GM18909 (cell line): ENCODE measurements at regions not wholly inside any gene's neighbourhood (a gene's known extent, or its start where the extent isn't known, plus 50 kb on each side); places are given as distances from the start of the nearest gene placed in this dataset.

Source experiments
- ATAC-seq: cut with Tn5 transposase; IDR thresholded peaks from one replicate; pipeline ENCODE4 v1.9.1; 2021; ENCODE audit warnings: mild to moderate bottlenecking; ENCODE audit not compliant: unreplicated experiment, poor library complexity

DNA sequence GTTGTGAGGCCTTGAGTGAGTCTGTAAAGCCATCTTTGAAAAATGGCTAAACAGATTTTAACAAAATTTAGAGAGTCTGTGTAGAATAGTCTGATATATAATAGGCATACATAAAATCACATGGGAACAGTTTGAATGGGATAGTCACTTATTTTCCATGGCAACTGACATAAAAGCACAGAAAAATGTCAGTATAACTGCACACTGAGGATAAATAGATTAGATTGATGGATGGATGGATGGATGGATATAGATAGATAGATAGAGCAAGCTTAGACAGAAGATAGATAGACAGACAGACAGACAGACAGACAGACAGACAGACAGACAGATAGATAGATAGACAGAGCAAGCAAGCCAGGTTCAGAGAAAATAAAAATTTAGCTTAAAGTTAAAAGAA lies 660.2 kb upstream of the API5 start:
- no peak for ATAC-seq

DNA sequence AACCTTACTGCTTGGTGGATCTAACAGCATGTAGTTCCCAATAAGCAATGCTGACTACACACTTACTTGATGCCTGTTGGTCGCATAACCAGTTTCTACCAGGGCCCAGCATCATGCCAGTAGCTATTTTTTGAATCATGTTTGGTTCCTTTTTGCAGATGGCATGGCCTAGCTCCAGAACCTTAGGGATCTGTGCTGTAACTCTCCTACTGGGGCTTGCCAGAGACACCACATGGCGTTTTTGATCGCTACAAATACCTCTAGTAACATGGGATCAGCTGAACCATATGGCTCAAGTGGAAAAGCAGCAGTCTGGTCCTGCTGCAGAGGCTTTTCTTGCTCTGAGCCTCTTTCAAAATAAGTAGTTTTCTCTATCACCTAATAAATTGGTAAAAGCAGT lies 654.6 kb upstream of the API5 start:
- no peak for ATAC-seq

DNA sequence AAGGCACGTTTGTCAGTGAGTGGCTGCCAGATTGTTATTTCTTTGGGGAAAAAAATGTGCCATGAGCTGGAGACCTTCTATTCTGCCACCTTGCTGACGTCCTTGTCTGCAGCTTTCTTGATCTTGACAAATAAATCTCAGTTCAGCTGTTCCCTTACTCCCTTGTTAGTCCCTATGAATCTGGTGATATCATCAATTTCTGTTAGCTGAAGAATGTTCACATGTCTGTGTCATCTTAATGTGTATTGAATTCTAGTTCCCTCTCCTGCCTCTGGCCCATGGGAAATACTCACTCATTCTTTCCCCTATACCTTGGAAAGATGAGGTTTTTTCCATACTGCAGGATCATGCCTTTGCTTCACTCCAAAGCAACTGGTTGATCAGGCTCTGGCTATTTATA lies 649.9 kb upstream of the API5 start:
- ATAC-seq: no peak

DNA sequence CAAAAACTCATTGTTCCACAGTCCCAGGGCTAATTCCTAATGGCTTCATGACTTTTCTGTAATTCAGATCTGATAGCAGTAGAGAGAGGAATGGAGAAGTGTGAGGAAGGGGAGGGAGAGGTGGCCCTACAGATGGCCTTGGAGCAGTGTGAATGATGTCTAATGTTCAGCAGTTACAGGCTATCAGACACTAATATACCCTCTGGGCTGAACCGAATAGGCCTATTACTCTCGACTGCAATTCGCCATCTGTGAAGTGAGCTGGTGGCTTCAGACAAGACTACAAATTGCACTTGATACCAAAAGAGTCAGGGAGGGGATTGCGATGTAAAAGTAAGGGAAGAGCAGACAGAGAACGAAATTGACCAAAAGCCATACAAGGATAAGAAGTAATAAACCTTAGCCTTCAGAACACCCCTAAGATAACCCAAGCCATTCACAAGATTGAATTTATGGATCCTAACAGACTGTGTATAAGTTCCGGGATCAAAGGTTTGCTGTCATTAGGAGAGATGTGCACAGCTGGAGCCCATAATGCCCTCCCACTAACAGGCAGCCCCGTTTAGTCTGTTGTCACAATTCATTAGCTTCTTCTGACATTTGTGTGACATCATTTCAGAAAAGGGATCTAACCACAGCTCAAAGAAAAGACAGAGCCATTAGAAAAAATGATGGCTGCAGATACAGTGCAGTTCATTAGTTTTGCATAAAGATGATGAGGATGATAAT lies 642.4 kb upstream of the API5 start:
- no peak for ATAC-seq

DNA sequence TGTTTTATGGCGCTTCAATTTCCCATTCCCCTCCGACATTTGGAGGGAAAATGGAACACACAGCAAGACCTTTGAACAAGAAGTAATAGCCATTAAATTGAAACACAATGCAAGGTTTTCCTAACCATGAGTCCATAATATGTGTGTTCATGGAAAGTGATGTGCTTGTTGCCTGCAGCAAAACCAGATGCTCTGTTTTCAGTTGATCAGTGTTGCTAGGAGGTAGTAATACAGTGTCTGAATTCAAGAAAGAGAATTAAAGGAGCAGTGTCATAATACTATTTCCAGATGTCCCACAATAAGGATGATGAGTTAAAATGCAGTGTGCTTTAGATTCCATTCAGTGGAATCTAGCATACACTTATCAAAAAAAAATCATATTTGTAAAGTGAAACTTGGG lies 637.4 kb upstream of the API5 start:
- no peak for ATAC-seq

DNA sequence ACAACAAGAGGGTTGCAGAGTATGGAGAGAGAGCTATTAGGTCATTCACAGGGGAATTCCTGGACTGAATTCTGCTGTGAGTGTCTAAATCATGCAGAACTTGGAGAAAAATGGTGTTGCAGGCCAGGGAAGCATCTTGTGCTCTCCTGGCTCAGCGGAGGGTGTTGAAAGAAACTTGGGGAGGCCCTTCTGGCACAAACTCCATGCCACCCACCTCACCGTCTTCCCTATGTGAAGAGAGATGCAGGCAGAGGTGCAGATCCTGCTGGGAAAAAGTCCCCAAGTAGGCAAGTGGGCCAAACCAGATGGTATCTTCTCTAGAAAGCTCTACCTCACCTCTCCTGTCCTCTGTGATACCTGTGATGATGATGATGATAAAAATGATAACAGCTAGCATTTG lies 604.3 kb upstream of the API5 start:
- ATAC-seq: no peak

DNA sequence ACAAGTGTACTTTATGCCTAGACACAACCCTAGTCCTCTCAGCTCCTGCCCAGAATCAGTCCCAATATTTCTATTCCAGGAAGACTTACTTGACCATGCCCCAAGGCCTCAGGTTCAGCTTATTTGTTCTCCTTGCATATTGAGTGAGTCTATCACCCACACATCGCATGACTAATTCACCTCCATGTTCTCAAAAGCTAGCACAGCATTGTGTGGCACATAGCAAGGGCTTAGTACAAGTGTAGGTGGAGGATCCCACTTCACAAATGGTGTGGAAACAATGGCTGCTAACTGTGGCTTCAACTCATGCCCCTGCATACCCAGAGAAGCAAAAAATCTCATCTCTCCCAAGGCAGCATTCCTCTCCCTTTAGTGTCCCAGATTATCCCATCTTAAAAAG lies 602.6 kb upstream of the API5 start:
- ATAC-seq: no peak

DNA sequence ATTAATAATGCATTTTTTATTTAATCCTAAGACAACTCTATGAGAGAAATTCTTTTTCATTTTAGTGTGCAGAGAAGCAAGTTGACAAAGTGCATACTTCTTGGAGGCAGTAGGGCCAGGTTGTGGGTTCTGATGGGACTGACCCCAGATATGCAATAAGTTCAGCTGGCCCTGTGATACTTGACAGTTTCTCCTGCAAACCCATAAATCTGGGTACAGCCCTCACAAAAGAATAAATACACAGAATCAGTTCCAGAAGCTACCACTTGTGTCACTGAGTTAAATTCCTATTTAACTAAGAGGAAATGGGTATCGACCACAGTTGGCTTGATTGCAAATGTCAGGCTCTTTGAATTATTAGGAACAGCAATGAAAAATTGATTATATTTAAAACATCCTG lies 598.5 kb upstream of the API5 start:
- no peak for ATAC-seq

DNA sequence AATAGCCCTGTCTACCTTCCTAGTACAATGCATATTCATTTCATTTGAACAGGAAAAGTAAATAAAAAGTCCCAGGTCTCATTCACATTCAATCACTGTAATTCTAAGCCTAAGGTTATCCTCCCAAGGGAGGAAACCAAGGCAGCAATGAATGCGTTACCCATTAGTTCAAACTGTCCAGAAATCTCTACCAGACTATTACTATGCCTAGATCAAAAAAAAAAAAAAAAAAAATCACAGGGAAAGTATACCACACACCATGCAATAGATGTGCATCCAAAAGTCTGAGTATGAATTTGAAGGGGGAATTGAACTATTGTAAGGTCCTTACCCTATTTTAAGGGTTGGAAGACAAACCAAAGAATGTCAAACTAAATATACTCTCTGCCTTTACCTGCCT lies 598.0 kb upstream of the API5 start:
- ATAC-seq: no peak

DNA sequence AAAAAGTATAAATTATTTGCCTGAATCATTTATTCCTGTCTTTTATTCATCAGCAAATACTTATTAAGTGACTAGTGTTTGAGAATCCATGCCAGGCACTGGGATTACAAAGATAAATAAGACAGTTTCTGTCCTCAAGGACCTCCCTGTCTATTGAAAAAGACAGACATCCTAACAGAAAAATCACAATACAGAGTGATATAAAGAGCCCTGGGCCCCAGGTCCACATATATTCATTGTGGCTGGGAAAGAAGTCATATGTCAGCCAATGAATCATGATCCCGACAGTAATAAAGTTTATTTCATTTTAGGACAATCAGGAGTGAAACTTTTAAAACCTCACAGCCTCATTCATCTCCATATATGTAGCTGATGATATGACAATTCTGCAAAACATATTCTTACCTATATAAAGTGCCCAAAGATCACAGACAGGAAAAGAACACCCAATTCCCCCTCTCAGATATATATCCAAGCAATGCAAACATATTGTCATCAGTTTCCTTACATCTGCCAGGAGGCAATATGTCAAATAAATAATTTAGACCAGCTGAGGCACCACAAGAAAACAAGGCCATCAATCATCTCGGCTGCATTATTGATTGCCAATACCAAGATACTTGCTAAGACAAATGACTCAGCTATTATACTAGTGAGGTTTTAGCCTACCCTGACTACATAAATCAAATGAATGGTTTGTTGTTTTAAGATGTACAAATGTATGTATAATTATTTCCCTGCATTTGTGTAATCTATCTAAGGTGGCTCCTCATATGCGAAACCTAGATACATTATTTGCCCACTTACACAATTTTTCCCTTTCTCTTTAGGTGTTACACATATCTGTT lies 590.9 kb upstream of the API5 start:
- ATAC-seq: no peak

DNA sequence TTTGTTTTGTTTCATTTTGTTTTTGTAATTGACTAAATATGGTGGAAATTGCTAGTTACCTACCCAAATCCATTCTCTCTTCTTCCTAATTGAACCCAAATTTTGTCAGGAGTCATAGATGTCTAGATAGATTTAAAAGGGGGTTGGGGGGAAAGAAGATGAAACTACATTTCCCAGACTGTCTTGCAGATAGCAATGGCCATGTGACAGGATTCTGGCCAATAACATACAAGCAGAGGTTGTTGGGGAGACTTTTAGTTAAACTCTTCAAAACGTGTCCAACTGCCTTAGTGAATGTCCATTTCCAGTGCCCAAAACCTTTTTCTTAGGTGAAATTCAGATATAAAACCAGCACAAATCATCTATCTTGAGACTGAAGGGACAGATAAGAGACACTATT lies 583.9 kb upstream of the API5 start:
- ATAC-seq: no peak

DNA sequence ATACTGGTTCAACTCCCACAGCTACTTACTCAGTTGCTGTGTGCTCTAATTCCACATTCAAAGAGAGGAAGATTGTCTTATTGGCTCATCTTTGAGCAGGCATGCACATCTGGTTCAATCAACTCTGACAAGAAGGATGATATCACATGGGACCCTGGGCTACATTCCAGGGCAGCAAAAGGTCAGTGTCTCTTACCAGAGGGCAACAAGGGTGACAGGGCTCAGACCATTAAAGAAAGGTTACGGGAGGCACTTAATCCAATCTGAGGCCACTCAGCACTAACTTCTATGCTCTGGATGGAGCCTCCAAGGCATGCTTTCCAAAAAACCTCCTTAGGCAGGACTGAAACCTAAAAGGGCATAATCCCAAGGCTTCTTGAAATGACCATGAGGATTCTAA lies 549.4 kb upstream of the API5 start:
- no peak for ATAC-seq

DNA sequence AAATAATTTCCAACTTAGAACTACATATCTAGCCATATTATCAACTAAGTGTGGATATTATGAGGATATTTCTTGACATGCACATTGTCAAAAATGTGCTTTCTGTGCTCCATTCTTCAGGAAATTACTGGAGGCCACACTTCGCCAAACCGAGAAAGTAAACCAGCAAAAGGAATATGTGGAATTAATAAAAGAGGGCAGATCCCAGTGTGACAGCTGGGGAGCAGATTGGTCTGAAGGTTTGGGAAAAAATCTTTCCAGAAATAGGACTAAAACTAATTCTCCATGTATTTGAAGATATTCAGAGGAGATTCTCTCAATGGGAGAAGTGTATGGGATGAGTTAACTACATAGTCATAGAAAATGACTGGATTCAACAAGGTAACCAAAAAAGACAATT lies 546.9 kb upstream of the API5 start:
- ATAC-seq: no peak

DNA sequence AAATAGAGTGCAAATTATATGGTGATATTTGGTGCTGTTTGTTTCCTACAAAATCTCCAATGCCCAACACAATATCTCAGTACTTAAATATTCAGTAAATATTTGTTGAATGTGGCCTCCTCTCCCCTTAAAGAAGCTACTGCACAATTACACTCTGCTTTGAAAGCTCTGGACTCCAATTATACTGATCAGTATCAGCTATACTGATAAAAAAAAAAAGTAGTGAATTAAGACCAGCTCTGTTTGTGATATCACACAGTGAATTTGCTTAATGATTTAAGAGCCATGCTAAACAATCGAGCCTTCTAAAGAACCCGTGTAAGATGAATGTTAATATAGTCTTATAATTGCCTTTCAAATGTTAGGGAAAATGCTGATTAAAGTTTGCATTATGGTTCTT lies 543.2 kb upstream of the API5 start:
- ATAC-seq: no peak

DNA sequence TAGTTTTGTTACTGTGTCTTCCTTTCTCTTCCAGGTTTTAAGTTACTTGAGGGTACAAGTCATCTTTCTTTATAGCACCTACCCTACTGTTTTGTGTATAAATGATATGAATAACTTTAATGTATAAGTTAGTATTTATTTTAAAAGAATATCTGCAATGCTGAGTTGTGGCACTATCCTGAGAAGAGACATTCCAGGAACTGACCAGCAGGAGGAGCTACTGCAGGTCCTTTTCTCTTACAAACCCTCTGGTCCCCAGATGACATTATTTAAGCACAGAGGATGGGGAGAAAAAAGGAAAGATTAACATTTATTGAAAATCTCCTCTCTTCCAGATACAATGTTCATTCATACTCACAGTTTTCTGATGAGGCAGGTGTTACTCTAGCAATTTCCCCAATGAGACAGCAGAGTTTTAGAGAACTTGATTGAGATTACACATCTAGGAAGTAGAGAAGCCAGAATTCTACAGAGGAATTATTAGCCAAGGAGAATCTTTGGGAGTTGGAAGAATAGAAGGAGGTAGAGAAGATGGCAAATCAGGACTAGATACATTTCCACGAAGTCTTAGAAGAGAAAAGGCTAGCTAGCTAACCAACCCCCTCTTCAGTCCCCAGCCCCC lies 541.2 kb upstream of the API5 start:
- ATAC-seq: peak; percentile 81

DNA sequence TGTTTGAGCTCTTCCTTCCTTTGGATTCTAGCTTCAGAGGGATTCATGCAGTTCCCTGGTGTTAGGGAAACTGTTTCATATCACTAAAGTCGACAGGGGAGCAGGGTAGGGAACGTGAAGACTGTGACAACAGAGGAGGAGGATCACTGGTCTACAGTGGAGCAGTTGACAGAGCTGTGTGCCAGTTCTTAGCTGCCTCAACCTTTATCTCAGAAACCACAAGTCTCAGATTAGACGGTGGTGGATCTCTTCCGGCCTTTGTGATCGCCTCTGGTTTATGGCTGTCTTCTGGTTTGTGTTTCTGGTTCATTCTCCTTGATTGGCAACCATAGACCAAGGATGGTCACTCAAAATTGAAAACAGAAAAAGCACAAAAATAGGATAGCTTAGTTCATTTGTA lies 538.9 kb upstream of the API5 start:
- ATAC-seq: no peak

DNA sequence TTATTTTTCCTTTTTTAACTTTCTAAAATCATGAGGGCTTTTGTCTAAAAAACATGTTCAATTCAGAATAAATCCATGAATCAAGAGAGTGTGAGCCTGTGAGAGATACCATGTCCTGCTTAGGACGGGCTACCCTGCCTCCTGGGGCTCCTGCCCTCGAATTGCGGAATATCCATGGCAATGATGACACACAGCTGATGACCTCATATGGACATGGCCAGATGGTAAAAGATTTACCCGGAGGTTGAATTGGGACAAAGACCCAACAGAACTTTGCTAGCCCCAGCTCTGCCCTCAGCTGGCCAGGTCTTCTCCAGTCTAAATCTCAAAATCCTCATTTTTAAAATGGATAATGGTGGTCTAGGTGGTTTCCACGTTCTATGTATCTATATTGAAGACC lies 538.1 kb upstream of the API5 start:
- no peak for ATAC-seq

DNA sequence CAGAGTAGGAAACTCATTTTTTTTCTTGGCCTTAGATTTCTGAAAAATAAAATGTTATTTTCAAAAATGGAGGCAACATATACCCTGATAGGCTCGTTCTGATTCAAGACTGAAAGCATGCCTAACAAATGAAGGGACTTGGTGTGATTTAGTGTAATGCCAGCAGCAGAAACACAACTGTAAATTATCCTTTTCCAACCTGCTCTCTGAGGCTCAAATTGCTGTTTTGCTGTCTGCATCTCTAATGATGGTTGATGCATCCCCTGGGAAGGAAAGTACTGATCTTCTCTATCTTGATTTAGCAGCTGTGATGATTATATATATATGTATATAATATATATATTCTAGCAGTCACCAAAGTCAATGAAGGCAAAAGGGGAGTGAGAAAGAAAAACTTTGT lies 537.2 kb upstream of the API5 start:
- ATAC-seq: no peak

DNA sequence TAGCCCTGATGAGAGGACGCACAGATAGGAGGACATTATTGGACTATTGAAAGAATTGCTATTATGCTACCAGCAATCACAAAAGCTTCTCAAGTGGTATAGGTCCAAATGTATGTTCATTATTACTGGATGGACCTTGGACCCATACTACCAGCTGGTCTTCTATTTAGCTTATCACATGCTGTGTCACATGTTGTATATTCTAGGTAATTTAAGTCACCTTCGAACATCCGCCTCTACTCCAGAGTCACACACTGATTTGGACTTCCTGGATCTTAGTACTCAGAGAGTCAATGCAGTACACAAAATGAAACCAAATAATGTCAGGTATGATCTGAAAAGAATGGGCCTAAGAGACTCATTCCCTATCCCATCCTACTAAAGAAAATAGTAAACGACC lies 534.0 kb upstream of the API5 start:
- ATAC-seq: no peak

DNA sequence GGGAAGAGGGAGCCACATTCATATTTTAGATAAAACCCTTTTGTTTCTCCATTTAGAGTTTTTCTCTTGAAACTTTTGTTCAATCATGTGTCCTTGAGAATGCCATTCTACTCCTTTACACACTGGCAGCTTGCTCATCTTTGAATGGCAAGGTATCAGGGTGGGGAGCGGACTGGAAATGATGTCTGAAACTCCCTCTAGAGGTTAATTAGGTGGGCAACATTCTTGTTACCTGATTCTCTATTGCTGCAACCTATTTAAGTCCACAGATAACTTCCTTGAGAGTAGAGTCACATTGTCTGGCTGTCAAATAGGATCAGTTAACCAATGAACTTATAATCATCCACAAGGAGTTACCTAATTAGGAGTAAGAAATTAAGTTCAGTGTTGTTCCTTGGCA lies 533.6 kb upstream of the API5 start:
- ATAC-seq: no peak

DNA sequence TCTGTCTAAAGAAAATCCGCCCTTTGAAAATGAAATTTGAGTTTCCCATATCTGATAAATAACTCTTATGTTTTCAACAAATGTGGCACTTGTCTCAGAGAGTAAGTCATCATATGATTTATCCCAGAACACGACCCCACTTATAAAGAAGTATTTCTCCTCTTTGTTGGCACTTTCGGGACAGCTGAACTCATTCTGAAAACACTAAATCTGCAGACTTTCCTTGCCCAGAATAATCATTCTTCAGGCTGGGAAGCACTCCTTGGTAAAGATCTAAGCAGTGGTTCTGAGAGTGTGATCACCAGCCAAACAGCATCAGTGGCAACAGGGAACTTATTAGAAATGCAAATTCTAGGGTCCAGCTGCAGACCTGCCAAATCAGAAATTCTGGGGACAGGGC lies 532.2 kb upstream of the API5 start:
- no peak for ATAC-seq

DNA sequence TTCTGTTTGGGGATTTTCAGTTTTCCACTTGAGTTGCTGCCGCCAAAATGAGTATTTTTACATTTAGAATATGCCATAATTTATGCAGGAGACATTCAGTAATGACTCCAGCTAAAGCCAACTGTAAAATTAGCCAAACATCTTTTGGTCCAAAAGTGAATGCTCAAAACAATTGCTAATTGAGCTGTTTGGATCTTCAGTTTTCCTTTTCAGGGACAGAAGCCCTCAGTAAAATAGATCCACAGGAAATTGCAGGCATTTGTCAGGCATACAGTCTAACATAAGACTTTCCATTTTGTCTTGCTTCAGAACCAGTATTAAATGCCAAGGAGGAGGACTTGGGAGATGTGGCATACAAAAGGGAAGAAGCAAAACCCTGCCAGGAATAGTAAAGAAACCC lies 524.8 kb upstream of the API5 start:
- no peak for ATAC-seq
